OCI-LY3 (cell line): ENCODE measurements at regions not wholly inside any gene's neighbourhood (a gene's known extent, or its start where the extent isn't known, plus 50 kb on each side); places are given as distances from the start of the nearest gene placed in this dataset.
A peak's percentile ranks its signal among the peaks of the same experiment; 100 is the strongest.

Experiments used
- H2AFZ ChIP-seq: fragments of 200-600, 300-600 bp; shearing (Covaris generic); 2 replicates; pipeline ENCODE4 v1.6.0; 2014; ENCODE audit warnings: antibody characterized with exemption, low read depth, low read length
- H3K27ac ChIP-seq: fragments of 200-600, 300-600 bp; sonication (generic); 2 replicates; pipeline ENCODE4 v1.5.1; 2014; ENCODE audit warnings: mild to moderate bottlenecking, low read length, moderate library complexity, mixed read lengths
- H3K27me3 ChIP-seq: fragments of 200-600, 300-600 bp; sonication (generic); 2 replicates; pipeline ENCODE4 v1.6.1; 2014; ENCODE audit warnings: low read depth, low read length, mixed read lengths
- H3K36me3 ChIP-seq: fragments of 200-600, 300-600 bp; sonication (generic); replicated peaks from 2 replicates; pipeline ENCODE3; 2014; ENCODE audit warnings: low read depth, low read length, mixed read lengths
- H3K4me1 ChIP-seq: fragments of 300-600, 200-600 bp; sonication (generic); 2 replicates; pipeline ENCODE4 v1.6.1; 2014; ENCODE audit warnings: low read length, mixed read lengths
- H3K4me2 ChIP-seq: fragments of 200-600, 300-600 bp; sonication (generic); 2 replicates; pipeline ENCODE4 v1.6.1; 2014; ENCODE audit warnings: low read length, mixed read lengths
- H3K4me3 ChIP-seq: fragments of 300-600, 200-600 bp; sonication (generic); 2 replicates; pipeline ENCODE4 v1.5.1; 2014; ENCODE audit warnings: antibody characterized with exemption, mild to moderate bottlenecking, low read length, moderate library complexity
- H3K79me2 ChIP-seq: fragments of 300-600, 200-600 bp; shearing (Covaris generic); 2 replicates; pipeline ENCODE4 v1.6.1; 2014; ENCODE audit warnings: mild to moderate bottlenecking, low read length, mixed read lengths
- H3K9ac ChIP-seq: fragments of 300-600, 200-600 bp; shearing (Covaris generic); 2 replicates; pipeline ENCODE4 v1.6.0; 2014; ENCODE audit warnings: mild to moderate bottlenecking, low read length, moderate library complexity
- H3K9me3 ChIP-seq: fragments of 200-600, 300-600 bp; shearing (Covaris generic); 2 replicates; pipeline ENCODE4 v1.6.1; 2014; ENCODE audit warnings: low read length, mixed read lengths; ENCODE audit not compliant: insufficient read depth
- H4K20me1 ChIP-seq: fragments of 200-600, 300-600 bp; sonication (generic); 2 replicates; pipeline ENCODE4 v1.6.1; 2016; ENCODE audit warnings: low read length, mixed read lengths; ENCODE audit not compliant: insufficient read depth
- EZH2phosphoT487 ChIP-seq: fragments of 200-600 bp; shearing (Covaris generic); IDR thresholded peaks from 2 replicates; pipeline ENCODE4 v1.6.1; 2018; ENCODE audit warnings: antibody characterized with exemption, mixed run types, low read depth
- TF ChIP-seq, protein P1 (sequence below): fragments of 200-600, 300-600 bp; sonication (generic); IDR thresholded peaks from 2 replicates; pipeline ENCODE4 v1.5.1; 2014; ENCODE audit warnings: antibody characterized with exemption, low read length, low read depth

DNA sequence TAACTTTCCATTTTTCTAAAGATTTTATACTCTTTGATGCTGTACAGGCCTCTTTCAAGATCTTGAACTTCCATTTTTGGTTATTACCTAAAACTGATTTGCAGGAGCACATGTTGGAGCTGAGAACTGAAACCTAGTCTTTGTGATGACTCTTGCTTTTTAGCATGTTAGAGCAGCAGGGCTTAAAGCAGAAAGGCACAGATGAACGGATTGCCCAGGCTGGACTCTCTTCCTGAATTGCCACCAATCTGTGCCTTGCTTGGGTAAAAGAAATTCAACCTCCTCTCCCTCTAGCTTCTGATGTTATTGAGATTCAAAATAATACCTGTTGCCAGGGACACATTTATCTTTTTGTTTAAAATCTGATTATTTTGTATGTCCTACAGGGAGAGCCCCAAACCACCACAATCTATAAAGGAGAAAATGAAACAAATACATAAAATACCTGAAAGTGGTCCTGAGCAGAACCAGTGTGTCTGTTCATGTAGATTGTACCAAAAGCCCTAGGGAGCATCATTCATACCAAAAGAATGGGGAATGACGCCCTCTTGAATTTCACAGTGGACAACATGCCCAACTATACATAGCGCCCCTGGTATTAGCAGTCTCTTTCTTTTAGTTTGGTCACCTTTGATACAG lies 277.0 kb upstream of the MAP2 start:
- Histone ChIP-seq H4K20me1 (no peaks in the 10 kb centered on the region), H3K27me3 (no peaks in the 10 kb centered on the region), H3K4me2 (peak overlapping the region; percentile 27), H3K27ac (peak overlapping the region; percentile 27), H3K36me3 (no peaks in the 10 kb centered on the region), H3K4me1 (peaks cover 15% of the 10 kb centered on the region), H3K4me3 (no peak overlapping the region), H2AFZ (peak overlapping the region; percentile 77), H3K79me2 (no peaks in the 10 kb centered on the region), H3K9ac (no peak overlapping the region), H3K9me3 (no peaks in the 10 kb centered on the region)
- no peak for TF ChIP-seq EZH2phosphoT487
- TF ChIP-seq, protein P1, sequence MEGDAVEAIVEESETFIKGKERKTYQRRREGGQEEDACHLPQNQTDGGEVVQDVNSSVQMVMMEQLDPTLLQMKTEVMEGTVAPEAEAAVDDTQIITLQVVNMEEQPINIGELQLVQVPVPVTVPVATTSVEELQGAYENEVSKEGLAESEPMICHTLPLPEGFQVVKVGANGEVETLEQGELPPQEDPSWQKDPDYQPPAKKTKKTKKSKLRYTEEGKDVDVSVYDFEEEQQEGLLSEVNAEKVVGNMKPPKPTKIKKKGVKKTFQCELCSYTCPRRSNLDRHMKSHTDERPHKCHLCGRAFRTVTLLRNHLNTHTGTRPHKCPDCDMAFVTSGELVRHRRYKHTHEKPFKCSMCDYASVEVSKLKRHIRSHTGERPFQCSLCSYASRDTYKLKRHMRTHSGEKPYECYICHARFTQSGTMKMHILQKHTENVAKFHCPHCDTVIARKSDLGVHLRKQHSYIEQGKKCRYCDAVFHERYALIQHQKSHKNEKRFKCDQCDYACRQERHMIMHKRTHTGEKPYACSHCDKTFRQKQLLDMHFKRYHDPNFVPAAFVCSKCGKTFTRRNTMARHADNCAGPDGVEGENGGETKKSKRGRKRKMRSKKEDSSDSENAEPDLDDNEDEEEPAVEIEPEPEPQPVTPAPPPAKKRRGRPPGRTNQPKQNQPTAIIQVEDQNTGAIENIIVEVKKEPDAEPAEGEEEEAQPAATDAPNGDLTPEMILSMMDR: no peak

DNA sequence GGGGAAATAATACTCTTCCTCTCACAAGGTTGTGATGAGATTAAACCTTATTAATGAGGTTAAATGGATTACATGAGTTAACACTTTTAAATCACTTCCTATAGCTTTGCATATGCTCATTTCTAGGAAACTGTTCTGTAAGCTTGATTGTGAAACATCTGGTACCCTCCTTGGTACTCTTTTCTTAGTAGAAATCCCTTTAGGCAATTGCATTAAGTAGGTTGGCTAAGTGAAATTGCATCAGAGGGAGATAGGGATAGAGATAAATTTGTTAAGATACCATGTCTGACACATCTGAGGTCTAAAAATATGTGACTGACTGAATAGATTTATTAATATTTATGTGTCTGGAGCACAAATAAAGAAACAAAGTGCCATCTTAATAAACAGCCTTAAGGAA lies 275.9 kb upstream of the MAP2 start:
- no peak overlapping the region for H3K4me2 ChIP-seq
- H3K9ac ChIP-seq: no peak overlapping the region
- H4K20me1 ChIP-seq: no peaks in the 10 kb centered on the region
- no peak for TF ChIP-seq EZH2phosphoT487
- TF ChIP-seq, protein P1: no peak
- no peak overlapping the region for H3K4me3 ChIP-seq
- H3K9me3 ChIP-seq: no peaks in the 10 kb centered on the region
- H3K4me1 ChIP-seq: peaks cover 15% of the 10 kb centered on the region
- H2AFZ ChIP-seq: no peak overlapping the region
- H3K79me2 ChIP-seq: no peaks in the 10 kb centered on the region
- no peak overlapping the region for H3K27ac ChIP-seq
- no peaks in the 10 kb centered on the region for H3K36me3 ChIP-seq
- H3K27me3 ChIP-seq: no peaks in the 10 kb centered on the region

DNA sequence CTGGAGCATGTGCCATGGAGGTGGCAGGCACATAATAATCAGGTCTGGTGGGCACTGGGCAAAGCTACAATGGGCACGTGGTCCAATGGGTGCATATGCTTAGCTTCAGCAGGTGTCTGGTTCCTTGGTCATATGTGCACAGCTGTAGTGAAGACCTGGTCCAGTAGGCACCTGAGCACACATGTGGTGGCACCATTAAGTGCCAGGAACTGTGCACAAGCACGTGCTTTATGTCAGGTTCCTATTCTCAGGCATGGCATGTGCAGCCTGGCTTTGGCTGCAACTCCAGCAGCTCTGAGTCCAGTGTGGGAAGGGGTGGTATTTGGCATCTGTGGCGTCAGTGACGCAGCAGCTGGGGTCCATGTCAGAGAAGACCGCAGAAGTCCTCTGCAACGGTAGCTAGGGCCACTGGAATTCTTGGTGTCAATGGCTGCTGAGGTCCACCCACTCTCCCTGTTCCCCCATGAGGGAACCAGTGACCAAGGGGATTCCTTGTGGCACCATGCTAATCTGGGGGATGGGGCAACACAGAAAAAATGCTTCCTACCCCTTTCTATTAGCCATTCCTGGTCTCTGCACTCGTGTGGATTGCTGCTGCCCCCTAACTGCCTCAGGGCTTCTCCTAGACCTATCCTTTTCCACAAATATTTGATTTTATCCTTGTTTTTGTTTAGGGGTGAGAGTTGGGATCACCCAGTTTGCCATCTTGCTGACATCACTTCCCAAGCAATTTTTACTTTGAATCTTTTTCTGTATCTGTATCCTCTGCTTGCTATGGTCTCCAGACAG lies 262.9 kb upstream of the MAP2 start:
- Histone ChIP-seq H3K79me2 (no peaks in the 10 kb centered on the region), H3K4me1 (no peaks in the 10 kb centered on the region), H3K9ac (no peak overlapping the region), H3K36me3 (no peaks in the 10 kb centered on the region), H4K20me1 (no peaks in the 10 kb centered on the region), H2AFZ (no peak overlapping the region), H3K4me2 (no peak overlapping the region), H3K4me3 (no peak overlapping the region), H3K9me3 (no peaks in the 10 kb centered on the region), H3K27me3 (no peaks in the 10 kb centered on the region), H3K27ac (no peak overlapping the region)
- TF ChIP-seq EZH2phosphoT487: no peak
- TF ChIP-seq, protein P1: no peak; the same call in 1 of the 2 replicates

DNA sequence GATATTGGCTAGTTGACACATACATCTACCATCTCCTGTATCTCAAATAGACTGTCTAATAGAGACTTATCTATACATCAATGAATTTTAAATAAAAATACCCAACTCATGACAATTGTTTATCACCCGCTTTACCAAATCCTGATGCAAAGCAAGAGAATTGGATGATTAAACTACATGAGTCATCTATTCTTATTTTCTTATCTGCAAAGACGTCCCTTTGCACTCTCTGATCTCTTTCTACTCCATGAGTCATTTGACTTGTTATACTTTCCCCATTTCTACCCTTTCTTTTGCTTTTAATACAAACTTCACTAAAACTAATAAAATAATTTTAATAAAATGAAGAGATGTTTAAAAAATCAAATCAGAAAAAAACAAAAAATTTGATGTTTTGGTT lies 261.7 kb upstream of the MAP2 start:
- TF ChIP-seq EZH2phosphoT487: no peak
- TF ChIP-seq, protein P1: no peak

More for the DNA sequence above, 261.7 kb upstream of the MAP2 start:
- Histone ChIP-seq H2AFZ (no peak overlapping the region), H3K9me3 (no peaks in the 10 kb centered on the region), H3K27me3 (no peaks in the 10 kb centered on the region), H3K9ac (no peak overlapping the region), H3K27ac (no peak overlapping the region), H4K20me1 (no peaks in the 10 kb centered on the region), H3K79me2 (no peaks in the 10 kb centered on the region), H3K4me3 (no peak overlapping the region), H3K4me1 (no peaks in the 10 kb centered on the region), H3K4me2 (no peak overlapping the region), H3K36me3 (no peaks in the 10 kb centered on the region)
